ENCODE measurements at regions not wholly inside any gene's neighbourhood (a gene's known extent, or its start where the extent isn't known, plus 50 kb on each side); places are given as distances from the start of the nearest gene placed in this dataset.

DNA sequence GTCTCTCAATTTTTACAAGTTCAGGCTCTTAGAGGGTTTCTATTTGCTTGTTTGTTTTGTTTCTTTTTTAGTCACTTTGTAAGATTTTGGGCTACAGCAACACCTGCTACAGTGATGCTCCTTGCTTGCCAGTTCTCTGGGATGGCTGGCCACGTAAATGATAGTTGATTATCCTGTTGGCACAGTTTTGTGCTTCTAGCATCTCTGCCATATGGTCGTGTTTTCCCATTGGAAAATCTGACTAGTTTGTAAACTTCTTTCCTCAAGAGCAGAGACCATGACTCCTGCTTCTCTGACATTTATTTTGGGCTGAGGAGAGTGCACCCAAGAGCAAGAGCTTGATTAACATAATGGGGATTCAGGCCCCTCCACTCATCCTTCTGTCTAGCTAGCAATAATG lies 1621.6 kb upstream of the RAG2 start:
- TF ChIP-seq SUZ12 (IDR thresholded peaks at IDR 0.05) (no peak), ELF4 (IDR thresholded peaks at IDR 0.05) (no peak), TARDBP (IDR thresholded peaks at IDR 0.05) (no peak), ZNF384 (IDR thresholded peaks at IDR 0.05) (no peak), HDGF (IDR thresholded peaks at IDR 0.05; ENCODE audit: borderline replicate concordance) (no peak), FOXM1 (IDR thresholded peaks at IDR 0.05; ENCODE audit: borderline replicate concordance) (no peak), SP1 (IDR thresholded peaks at IDR 0.05) (no peak), NFRKB (IDR thresholded peaks at IDR 0.05) (no peak), FOXK2 (IDR thresholded peaks at IDR 0.05) (no peak)
- TF ChIP-seq, protein P1, sequence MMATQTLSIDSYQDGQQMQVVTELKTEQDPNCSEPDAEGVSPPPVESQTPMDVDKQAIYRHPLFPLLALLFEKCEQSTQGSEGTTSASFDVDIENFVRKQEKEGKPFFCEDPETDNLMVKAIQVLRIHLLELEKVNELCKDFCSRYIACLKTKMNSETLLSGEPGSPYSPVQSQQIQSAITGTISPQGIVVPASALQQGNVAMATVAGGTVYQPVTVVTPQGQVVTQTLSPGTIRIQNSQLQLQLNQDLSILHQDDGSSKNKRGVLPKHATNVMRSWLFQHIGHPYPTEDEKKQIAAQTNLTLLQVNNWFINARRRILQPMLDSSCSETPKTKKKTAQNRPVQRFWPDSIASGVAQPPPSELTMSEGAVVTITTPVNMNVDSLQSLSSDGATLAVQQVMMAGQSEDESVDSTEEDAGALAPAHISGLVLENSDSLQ (IDR thresholded peaks at IDR 0.05), result no peak
